Fibroblast of skin of right biceps (primary cell): ENCODE measurements at regions not wholly inside any gene's neighbourhood (a gene's known extent, or its start where the extent isn't known, plus 50 kb on each side); places are given as distances from the start of the nearest gene placed in this dataset.

Source experiments
- DNase-seq: peaks from one replicate; pipeline ENCODE4 v3.0.0-alpha.2; 2013

DNA sequence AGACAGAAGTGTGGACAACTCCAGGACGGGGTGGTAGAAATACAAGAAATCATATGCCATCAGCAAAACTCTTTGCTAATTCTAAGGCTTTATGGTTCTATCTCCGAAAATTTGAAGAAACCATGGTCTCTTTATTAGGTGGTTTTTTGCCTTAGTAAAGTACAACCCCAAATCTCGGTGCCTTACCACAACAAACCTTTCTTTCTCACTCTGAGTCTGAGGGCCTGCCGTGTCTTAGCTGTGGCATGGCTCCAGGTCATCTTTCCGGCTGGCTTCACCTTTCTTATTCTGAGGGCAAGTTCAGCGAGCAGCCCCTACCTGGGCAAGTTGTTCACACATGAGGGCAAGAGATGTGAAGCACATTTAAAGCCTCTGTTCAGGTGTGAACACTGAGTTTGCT, 280.6 kb downstream of the TTLL7 start:
- no peak for DNase-seq

DNA sequence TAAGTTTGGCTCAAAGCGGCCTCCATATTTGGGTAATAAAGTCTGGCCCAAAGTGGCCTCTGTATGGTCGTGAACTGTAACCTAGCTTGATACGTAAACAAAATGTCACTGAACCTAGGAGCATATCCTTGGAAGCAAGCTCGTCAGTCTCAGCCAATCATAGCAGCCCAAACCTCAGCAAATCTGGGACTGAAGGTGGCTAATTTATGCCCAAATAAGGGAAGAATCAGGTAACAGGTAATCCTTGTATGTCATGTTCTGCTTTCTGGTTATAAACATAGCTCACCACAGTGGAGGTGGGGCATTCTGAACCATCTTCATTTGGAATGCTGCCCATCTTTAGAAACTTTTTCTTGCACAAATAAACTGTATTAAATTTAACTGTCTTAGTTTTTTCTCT, 281.1 kb downstream of the TTLL7 start:
- DNase-seq, result no peak

DNA sequence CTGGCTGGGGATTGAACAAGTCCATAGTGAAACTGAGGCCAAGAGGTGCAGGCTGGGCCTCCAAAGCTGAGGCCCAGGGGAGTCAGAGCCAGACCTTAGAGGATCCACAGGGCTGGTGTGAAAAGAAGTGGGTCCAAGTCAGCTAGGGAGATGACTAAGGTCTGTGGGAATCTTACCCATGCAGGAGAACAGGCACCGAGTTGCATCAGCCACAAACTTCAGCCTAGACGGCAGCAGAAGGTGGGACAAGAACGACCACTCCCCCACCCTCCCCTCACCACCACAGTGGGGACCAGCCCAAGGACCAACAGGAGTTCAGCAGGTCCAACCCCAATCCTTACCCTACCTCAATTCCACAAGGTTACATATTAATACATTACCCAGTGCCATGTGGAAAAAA, 282.3 kb downstream of the TTLL7 start:
- DNase-seq, result peak; percentile 25

DNA sequence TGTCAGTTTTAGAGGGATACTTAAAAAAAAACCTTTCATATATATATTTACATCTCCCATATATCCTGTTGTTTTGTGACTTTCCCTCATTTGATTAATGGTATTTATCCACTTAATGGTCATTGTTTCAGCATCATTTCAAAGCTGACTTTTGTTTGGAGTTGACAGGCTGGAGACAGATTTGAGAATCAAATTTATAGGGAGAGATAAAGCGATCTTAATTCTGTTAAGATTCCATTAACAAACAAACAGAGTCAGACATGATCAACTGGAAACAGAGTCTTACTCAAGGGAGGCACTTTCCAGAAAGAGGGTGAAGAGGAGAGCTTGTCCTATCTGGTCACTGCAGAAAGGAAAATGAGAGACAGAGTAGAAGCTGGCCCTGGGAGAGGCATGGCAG, 283.4 kb downstream of the TTLL7 start:
- no peak for DNase-seq

DNA sequence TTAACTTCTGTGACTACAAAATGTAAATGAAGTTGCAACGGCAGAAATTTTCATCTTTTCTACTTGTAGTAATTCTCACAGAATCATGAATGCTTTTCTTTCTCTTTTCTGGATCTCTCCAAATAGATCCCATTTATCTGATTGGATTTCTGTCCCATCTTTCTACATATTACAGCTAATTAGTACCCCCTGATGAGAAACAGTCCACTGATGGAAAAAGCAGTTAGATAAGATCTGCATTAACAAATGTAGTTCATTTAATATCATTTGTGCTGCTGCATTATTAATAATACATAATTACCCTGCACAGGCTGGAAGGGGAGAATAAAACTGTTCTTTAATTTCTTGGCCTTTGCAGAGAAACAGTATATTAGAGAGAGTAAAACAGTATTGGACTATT, 289.3 kb downstream of the TTLL7 start:
- no peak for DNase-seq

DNA sequence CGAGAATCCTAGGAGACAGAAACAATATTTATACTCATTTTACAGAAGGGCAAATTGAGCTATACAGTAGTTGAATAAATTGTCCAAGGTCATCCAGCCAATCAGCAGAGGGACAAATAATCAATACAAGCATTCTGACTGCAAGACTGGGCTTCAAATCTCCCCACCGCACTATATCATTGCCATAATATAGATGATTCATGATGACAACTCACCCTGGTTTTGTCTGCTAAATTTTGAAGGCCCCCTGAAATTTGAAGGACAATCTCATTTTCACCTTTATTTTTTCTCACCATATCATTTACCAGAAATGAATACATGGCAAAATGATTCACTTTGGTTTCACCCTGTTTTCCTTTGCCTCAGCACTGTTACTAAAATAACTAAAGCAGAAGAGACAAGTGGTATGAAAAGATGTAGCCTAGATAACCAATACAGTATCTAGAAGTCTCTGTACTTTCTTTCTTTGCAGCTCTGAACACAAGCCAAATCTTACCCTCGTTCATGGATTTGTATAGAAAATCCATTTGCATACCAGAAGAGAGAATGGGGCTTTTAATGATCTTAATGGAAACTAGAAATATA, 292.5 kb downstream of the TTLL7 start:
- no peak for DNase-seq

DNA sequence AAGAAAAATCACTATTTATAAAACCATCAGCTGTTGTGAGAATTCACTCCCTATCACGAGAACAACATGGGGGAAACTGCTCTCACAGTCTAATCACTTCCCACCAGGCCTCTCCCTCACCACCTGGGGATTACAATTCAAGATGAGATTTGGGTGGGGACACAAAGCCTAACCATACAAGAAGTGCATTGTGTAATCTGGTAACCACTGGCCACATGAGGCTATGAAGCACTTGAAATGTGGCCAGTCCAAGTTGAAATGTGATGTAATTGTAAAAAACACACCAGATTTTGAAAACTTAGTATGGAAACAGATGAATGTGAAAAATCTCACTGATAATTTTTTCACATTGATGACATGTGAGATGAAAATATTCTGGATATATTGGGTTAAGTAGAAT, 293.8 kb downstream of the TTLL7 start:
- peak; percentile 7 for DNase-seq

DNA sequence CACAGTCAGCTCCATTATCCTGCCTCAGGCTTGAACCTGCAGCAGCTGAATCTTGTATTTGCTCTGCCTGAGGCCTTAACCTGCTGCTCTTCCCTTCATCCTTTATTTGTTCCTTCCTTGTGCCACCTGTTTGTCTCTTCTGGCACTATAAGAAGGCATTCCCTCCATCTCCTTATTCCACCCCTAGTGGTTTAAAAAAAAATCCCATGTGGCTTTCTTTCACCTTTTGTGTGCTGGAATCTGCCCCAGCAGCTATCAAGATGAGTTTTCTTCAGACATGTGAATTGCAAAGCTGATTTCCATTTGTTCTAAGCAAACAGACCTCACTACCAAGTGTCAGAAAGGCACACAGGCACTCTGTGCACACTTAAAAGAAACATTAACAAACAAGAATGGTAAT, 294.6 kb downstream of the TTLL7 start:
- DNase-seq, result no peak

DNA sequence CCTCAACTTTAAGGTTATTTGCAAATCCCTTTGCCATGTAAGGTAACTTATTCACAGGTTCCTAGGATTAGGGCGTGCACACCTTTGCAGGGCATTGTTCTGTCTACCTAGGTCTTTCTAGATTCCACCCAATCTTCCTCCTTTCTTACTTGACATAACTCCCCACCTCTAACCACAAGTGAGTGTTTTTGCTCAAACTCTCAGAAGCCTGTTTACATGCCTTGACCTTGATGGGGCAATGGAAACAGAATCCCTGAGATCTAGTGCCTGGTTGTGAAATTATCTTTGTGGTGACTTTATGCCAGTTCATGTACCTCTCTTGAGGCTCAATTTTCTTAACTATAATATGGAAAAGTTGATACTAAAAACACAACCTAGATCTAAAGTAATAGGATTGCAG, 296.6 kb downstream of the TTLL7 start:
- no peak for DNase-seq

DNA sequence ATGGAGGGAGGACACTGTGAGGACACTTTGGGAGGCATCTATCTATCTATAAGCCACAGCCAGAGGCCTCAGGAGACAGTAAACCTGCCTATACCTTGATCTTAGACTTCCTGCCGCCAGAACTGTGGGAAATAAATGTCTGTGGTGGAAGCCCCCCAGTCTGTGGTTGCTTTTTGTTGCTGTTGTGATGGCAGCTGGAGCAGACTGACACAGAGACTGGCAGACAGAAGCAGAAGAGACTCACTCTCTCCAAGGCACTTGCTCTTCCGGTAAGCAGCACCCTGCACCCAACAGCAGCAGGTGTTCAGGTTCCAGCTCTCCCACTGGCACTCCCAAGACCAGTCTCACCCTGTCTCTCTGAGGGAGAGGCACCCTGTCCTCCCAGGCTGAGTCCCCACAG, 297.6 kb downstream of the TTLL7 start:
- no peak for DNase-seq

DNA sequence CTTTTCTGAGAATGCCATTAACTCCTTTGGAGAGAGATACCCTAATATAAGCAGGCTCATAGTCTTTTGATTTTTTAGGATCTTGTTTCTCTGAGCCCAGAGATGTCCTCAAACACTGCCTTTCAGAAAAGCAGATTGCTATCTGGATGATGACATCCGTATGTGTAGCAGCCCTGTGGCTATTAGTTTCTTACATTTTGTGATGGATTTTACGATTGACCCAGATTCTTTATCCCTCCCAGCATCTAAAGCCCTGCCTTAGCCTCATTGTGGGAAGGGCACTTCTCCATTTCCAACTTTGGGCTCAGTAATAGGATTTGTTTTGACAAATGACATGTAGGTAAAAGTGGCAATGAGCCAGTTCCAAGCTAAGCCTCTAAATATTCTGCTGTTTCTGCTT, 300.3 kb downstream of the TTLL7 start:
- DNase-seq, result no peak

DNA sequence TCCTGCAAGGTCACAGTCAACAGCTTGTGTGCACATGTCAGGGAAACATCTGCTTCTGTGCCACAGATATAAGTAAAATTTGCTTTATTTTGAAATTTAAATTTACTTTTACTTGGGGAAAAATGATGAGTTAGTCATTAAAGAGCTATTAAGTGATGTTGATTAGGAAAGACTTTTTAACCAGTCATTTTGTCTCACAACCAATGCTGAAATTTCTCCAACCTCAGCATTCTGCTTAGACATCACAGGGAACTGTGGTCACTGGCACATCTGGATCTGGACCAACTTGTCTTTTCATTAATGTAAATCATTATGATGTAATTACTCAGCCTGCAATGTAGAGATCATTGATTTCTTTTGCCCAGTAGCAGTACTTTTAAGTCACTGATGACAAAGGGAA, 301.0 kb downstream of the TTLL7 start:
- DNase-seq, result peak; percentile 6

DNA sequence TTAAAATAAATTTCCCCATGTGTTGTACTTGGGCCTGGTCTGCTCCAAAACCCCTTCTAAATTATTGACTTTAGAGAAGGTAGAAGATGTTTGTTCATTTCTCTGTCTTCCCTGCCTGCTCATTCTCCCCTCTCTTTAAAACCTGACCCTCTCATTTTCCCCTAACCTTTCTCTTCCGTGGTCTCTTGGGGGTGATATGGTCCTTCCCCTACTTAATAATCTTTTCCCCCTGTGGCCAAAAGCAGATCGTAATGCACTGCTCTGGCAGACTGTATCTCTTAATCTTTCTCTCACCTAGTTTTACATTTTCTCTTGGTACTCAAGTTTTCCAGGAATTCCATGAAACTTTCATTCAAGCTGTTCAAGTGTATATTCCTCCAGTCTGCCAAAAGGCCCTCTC, 301.7 kb downstream of the TTLL7 start:
- no peak for DNase-seq

DNA sequence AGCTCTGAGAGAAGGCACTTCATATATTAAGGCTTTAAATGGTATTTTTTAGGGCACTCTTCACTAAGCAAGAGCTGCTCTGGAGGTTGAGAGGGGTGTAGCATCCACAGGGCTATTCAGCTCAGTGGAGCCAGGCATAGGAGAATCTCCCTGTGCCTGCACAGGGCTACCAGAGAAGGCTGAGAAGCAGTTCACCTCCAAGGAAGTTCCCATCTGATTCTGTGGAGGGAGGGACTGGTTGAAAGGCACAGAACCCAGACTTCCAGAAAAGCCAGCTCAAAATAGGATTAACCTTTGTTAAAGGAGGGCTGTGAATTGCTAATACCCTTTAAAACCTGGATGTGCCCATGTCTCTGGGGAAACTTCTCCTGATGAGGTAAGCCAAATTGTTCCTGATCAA, 304.5 kb downstream of the TTLL7 start:
- no peak for DNase-seq

DNA sequence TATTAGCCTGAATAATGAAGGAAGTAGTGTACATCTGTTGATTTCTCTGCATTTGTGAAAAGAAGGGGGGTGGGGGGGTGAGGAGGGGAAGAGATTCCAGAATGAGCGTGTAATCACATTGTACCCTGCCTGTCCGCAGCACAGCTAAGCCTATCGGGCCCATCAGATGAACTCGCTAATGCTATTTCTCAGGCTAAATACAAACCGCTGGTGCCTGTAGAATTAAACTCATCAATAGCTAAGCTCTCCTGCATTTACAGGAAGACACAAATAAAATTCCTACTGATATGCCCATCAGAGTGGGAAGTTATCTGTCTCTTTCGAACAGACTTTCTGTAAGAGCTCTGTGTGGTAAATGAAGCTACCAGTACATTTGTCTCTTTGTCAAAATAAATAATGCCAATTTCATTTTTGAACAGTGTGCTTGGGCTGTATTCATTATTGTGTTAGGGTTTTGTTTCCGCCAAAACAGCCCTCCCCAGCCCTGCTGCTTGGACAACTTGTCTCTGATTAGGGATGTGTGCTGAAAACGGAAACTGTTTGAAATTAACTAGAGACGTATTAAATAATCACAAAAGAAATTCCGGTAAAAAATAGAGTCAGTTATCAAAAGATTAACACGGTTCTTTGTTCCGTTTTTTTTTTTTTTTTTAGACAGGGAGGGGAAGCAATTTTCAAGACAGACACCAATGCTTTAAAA, 305.4 kb downstream of the TTLL7 start:
- DNase-seq, result peak; percentile 43

DNA sequence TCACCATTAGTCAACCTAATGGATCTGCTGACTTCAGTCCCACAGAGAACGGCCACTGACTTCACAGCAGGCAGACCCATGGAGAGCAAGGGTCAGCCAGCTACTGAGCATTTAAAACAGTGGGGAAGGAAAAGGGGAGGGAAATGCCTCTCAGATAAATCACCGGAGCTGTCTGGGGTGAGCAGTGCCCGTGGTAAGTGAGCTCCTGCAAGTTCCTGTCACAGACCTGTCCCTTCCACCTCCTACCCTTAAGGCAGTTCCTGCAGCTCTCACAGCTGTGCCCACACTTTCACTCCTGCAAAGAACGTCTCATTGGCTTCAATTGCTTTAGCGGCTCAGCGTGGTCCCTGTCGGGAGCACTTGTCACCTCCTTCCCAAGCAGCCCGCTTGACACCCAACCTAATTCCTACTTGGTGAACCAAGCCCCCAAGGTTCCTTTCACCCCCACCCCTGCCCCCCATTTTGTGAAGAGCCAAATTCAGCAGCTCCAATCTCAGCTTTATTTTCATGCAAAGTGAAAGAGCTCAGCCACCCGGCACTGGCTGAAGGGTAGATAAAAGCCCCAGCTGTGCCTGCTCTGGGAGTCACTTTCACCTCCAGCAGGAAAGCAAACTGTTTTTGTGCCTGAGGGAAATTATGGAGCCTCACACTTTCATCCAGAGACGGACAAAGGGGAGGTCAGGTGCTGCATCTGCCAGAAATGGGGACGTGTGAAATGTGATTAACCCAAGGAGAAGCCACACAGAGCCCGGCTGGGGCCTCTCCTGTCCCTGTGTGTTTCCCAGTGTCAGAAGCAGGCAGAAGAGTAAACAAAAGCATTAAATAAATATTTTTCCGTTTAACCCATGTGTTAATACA, 306.2 kb downstream of the TTLL7 start:
- peak; percentile 44 for DNase-seq

DNA sequence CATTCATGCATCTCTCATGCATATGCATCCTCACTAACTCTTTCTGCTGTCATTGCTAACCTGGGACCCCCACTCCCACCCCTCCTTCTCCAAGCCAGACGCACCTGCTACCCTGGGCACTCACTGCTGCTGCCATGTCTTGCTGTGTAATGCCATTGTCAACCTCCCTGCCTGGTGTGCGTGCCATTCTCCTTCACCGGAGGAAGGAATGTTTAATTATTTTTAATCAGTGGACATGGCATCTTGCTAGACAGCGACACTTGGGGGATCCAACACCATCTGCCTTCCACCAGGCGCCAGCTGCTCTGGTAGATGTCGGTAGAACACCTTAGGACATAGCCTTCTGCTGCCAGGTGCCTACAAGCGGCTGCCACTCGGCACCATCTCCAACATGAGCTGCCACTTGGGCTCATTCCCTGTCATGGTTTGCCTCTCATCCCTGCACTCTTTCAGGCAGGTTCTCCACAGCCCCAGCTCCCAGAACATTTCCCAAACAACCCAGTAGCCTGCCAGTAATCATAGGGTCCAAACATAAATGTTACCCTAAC, 306.9 kb downstream of the TTLL7 start:
- DNase-seq, result no peak

DNA sequence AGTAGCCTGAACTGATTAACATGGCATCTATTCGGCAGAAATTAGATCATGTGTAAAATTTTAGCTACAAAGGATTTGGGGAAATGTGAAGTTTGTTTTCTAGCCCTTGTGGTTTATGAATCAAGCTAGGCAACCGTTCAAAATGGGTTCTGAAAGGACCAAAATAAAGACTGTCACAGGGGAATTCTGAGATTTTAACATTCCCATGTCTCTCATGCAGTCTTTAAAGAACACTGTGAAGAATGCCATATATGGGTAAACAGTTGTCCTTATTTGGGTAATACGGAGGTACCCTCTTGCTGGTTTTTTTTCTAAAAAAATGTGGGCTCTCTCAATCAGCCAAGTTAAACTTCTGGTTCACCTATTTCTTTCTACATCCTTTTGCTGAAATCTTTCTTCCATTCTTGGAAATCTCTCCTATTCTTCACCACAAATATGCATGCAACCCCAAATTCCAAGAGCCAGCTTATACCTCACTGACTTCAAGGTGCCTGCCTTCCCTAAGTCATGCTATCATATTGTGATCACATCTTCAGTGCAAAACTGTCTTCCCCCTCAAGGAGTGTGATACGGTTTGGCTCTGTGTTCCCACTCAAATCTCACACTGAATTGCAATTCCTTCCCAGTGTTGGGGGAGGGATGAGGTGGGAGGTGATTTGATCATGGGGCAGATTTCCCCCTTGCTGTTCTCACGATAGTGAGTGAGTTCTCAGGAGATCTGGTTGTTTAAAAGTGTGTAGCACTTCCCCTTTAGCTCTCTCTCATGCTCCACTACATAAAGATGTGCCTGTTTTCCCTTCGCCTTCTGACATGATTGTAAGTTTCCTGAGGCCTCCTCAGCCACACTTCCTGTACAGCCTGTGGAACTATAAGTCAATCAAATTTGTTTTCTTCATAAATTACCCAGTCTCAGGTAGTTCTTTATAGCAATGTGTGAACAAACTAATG, 308.7 kb downstream of the TTLL7 start:
- DNase-seq, result peak; percentile 50

DNA sequence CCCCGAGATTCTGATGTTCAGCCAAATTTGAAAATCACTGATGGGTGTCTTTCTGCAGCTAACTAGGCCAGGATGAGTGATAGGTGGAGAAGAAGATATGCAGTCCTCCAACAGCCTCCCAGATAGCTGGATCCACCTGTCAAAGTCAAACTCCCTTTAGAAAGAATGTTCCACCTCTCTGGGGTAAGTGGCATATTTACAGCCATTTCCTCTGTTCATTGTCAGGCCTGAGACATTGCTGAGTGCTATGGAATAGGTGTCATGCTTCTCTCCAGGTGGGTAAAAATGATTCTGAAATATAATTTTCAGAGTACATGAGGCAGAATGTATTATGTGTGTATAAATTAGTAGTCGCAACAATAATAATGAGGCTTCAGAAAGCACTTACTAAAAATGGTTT, 316.8 kb downstream of the TTLL7 start:
- DNase-seq, result no peak

DNA sequence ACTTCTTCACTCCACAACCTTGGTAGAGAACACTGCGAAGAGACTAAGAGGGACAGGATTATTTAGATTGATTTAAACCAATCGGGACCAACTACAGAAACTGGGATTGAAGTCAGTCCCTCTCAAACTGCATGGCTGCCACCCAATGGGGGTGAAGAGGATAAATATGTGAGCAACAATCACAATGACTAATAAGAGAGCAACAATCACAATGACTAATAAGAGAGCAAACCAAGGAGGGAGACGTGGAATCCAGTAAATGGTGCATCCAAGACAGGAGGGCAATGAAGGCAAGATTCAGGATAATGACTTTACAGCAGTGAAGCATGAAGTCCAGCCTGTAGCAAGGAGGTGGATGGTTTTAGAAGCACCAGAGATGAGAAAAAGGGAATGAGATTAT, 322.8 kb downstream of the TTLL7 start:
- DNase-seq, result peak; percentile 61

DNA sequence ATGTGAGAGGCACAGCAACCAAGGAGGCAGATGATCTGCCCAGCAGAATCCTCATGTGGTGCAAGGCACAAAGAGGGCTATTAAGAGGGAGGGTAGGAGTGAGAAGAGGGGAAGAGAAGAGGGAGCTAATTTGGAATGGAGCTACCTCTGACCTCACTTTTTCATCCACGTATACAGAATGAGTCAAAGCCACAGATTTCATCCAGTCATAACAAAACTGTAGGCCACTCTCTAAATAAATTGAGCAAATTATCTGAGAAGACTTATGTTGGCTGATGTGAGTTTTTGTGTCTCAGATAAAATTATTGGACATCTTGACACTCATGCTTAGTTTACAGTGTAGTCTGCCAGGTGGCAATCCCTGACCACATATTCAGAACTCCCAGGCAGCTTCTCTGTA, 325.6 kb downstream of the TTLL7 start:
- peak; percentile 38 for DNase-seq

DNA sequence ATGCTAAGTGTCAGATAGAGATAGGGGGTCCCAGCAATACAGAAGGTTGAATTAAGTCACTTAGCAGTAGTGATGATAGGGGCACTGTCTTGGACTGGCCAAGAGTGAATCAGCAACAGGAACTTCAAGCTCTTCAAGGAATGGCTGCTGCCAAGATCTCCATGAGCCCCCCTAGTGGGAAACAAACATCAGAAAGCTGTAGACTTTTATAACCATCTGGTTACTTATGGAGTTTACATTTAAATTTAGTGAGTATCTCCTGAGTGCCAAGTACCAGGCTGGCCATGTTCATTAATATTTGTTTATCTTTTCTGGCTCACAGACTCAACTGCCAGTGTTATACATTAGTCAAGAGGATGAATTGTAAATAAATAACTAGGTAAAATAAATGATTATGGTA, 327.3 kb downstream of the TTLL7 start:
- DNase-seq, result no peak
